HCT116 (cell line): ENCODE measurements at regions not wholly inside any gene's neighbourhood (a gene's known extent, or its start where the extent isn't known, plus 50 kb on each side); places are given as distances from the start of the nearest gene placed in this dataset.

ENCODE experiments used
- ATAC-seq: fragments of 200-7000 bp; cut with Tn5 transposase; 2 replicates; pipeline ENCODE4 v1.9.1; 2020; ENCODE audit warnings: mild to moderate bottlenecking, moderate library complexity
- BruUV-seq: library from RNA; stranded (reverse); fragments of 400-500 nt; replicated peaks from 2 replicates; lab custom pipeline; 2021; lab: Mats Ljungman, UMichigan
- CTCF ChIA-PET: fragments of 300-600 bp; sonication (Branson Sonifier 250); formaldehyde crosslinking; loops from one replicate; lab custom pipeline; 2021; ENCODE audit warnings: antibody characterized with exemption; lab: Charles Lee
- POLR2A ChIA-PET: fragments of 300-600, 350-600 bp; sonication (Branson Sonifier 250); formaldehyde crosslinking; loops from one replicate; lab custom pipeline; 2021; ENCODE audit warnings: antibody characterized with exemption; lab: Charles Lee
- RAD21 ChIA-PET, 2 experiments: fragments of 300-600 bp; sonication (Branson Sonifier 250); formaldehyde crosslinking; loops; one replicate each; lab custom pipeline; 2023; ENCODE audit warnings: low total read pairs in 2 of 2; ENCODE audit not compliant: uncharacterized antibody in 2 of 2, unreplicated experiment in 2 of 2, low non-redundant PET in 1 of 2; lab: Charles Lee
- DNase-seq: peaks from one replicate; pipeline ENCODE4 v3.0.0-alpha.2; 2010; ENCODE audit warnings: low read depth, low spot score
- H2AFZ ChIP-seq: fragments of 200-600 bp; shearing (Covaris generic), sonication (generic); 2 replicates; pipeline ENCODE4 v1.6.1; 2017; ENCODE audit warnings: low read depth, mixed run types, mixed read lengths, antibody characterized with exemption, low read length; ENCODE audit not compliant: poor library complexity, severe bottlenecking
- H3K27ac ChIP-seq: 2 replicates; pipeline ENCODE4 v1.5.1; 2012; ENCODE audit warnings: low read depth, low read length
- H3K27me3 ChIP-seq: fragments of 200-600 bp; sonication (generic); 2 replicates; pipeline ENCODE4 v1.6.1; 2016; ENCODE audit warnings: mixed run types, low read length, mixed read lengths; ENCODE audit not compliant: insufficient read depth
- H3K36me3 ChIP-seq, 2 experiments: fragments of 200-500 bp in 1 of 2; fragments of 200-600 bp in 1 of 2; sonication (Bioruptor generic) in 1 of 2; sonication (generic) in 1 of 2; 2 replicates each; pipeline versions ENCODE4 v1.5.1 to v1.6.1; 2014 to 2016; ENCODE audit warnings: low read length in 2 of 2, inconsistent platforms in 1 of 2, mixed read lengths in 1 of 2, mixed run types in 1 of 2; ENCODE audit not compliant: insufficient read depth in 2 of 2, control insufficient read depth in 1 of 2
- H3K4me1 ChIP-seq, 2 experiments: fragments of 200-600 bp in 1 of 2; sonication (generic) in 1 of 2; 2 replicates each; pipeline versions ENCODE4 v1.5.1 to v1.6.1; 2012 to 2017; ENCODE audit warnings: low read length in 2 of 2, inconsistent platforms in 1 of 2, mild to moderate bottlenecking in 1 of 2, mixed read lengths in 1 of 2, mixed run types in 1 of 2, moderate library complexity in 1 of 2; ENCODE audit not compliant: insufficient read depth in 2 of 2, control insufficient read depth in 1 of 2
- H3K4me2 ChIP-seq: fragments of 200-600 bp; sonication (generic); 2 replicates; pipeline ENCODE4 v1.6.1; 2017; ENCODE audit warnings: mixed run types, low read length, mixed read lengths
- H3K4me3 ChIP-seq, 2 experiments: fragments of 200-600 bp in 1 of 2; sonication (generic) in 1 of 2; replicated peaks in 1 of 2; 2 replicates each; pipeline ENCODE4 v1.5.1; 2011 to 2016; ENCODE audit warnings: low read length in 2 of 2, control low read depth in 1 of 2, low read depth in 1 of 2, mild to moderate bottlenecking in 1 of 2, mixed read lengths in 1 of 2, mixed run types in 1 of 2
- H3K79me2 ChIP-seq: fragments of 200-600 bp; sonication (generic); 2 replicates; pipeline ENCODE4 v1.6.1; 2017; ENCODE audit warnings: mild to moderate bottlenecking, mixed run types, low read length, moderate library complexity, mixed read lengths; ENCODE audit not compliant: insufficient read depth
- H3K9ac ChIP-seq: fragments of 200-600 bp; sonication (generic); 2 replicates; pipeline ENCODE4 v1.6.1; 2016; ENCODE audit warnings: low read length, mixed read lengths
- H3K9me2 ChIP-seq: fragments of 200-600 bp; sonication (generic), shearing (Covaris generic); 2 replicates; pipeline ENCODE4 v1.6.1; 2017; ENCODE audit warnings: mixed run types, mild to moderate bottlenecking, moderate library complexity; ENCODE audit not compliant: insufficient read depth
- H3K9me3 ChIP-seq, 2 experiments: fragments of 200-500 bp in 1 of 2; fragments of 200-600 bp in 1 of 2; sonication (Bioruptor generic) in 1 of 2; sonication (generic) in 1 of 2; 2 replicates each; pipeline ENCODE4 v1.6.1; 2014 to 2017; ENCODE audit warnings: low read length in 2 of 2, mixed read lengths in 2 of 2, inconsistent platforms in 1 of 2, low read depth in 1 of 2, mild to moderate bottlenecking in 1 of 2, mixed run types in 1 of 2, moderate library complexity in 1 of 2; ENCODE audit not compliant: control insufficient read depth in 1 of 2, insufficient read depth in 1 of 2
- H4K20me1 ChIP-seq: fragments of 200-600 bp; sonication (generic), shearing (Covaris generic); 2 replicates; pipeline ENCODE4 v1.6.1; 2017; ENCODE audit warnings: mixed run types, mild to moderate bottlenecking, moderate library complexity; ENCODE audit not compliant: insufficient read depth
- CBX3 ChIP-seq: IDR thresholded peaks from 2 replicates; pipeline ENCODE4 v1.6.1; 2012; ENCODE audit warnings: low read depth
- CEBPB ChIP-seq: IDR thresholded peaks from 2 replicates; pipeline ENCODE4 v1.6.1; 2012; ENCODE audit warnings: low read depth
- EGR1 ChIP-seq: IDR thresholded peaks from 2 replicates; pipeline ENCODE4 v1.6.1; 2012; ENCODE audit warnings: low read depth
- ELF1 ChIP-seq: IDR thresholded peaks from 2 replicates; pipeline ENCODE4 v1.6.1; 2012; ENCODE audit warnings: low read depth, borderline replicate concordance
- EZH2phosphoT487 ChIP-seq: fragments of 200-600 bp; IDR thresholded peaks from 2 replicates; pipeline ENCODE4 v1.6.1; 2018; ENCODE audit warnings: antibody characterized with exemption, borderline replicate concordance
- FOSL1 ChIP-seq: IDR thresholded peaks from 2 replicates; pipeline ENCODE4 v1.6.1; 2012; ENCODE audit warnings: low read depth
- JUND ChIP-seq: IDR thresholded peaks from 2 replicates; pipeline ENCODE4 v1.6.1; 2012
- POLR2AphosphoS5 ChIP-seq: IDR thresholded peaks from 2 replicates; pipeline ENCODE4 v1.6.1; 2011; ENCODE audit warnings: mild to moderate bottlenecking, low read depth, low read length, moderate library complexity
- RAD21 ChIP-seq: IDR thresholded peaks from 2 replicates; pipeline ENCODE4 v1.6.1; 2012; ENCODE audit warnings: low read depth, mild to moderate bottlenecking
- REST ChIP-seq: IDR thresholded peaks from 2 replicates; pipeline ENCODE4 v1.6.1; 2012; ENCODE audit warnings: low read depth
- SIN3A ChIP-seq: IDR thresholded peaks from 2 replicates; pipeline ENCODE4 v1.6.1; 2012; ENCODE audit warnings: low read depth
- SP1 ChIP-seq: IDR thresholded peaks from 2 replicates; pipeline ENCODE4 v1.6.1; 2012; ENCODE audit warnings: low read depth
- SRF ChIP-seq: IDR thresholded peaks from 2 replicates; pipeline ENCODE4 v1.6.1; 2012; ENCODE audit warnings: low read depth
- TCF7L2 ChIP-seq: IDR thresholded peaks from 2 replicates; pipeline ENCODE4 v1.7.0; 2011; ENCODE audit warnings: borderline replicate concordance, inconsistent platforms; ENCODE audit not compliant: insufficient read depth, insufficient read length; ENCODE audit errors: extremely low read depth
- YY1 ChIP-seq: IDR thresholded peaks from 2 replicates; pipeline ENCODE4 v1.6.1; 2011; ENCODE audit warnings: low read length, low read depth, moderate library complexity, mild to moderate bottlenecking; ENCODE audit not compliant: insufficient replicate concordance; ENCODE audit errors: extremely low read depth
- ZNF274 ChIP-seq: fragments of 200-500 bp; sonication (Bioruptor generic); IDR thresholded peaks from 2 replicates; pipeline ENCODE4 v1.6.1; 2014; ENCODE audit warnings: mild to moderate bottlenecking, low read depth, low read length, inconsistent platforms
- intact Hi-C: fragments of 100-400 bp; cut with micrococcal nuclease; formaldehyde crosslinking; loops from 2 replicates; pipeline ENCODE4 v1.10.0; 2022
- TF ChIP-seq, protein P1 (sequence below): IDR thresholded peaks from 2 replicates; pipeline ENCODE4 v1.6.1; 2012

- Histone ChIP-seq H3K27me3 (no peaks in the 10 kb centered on the region), H3K9me2 (no peaks in the 10 kb centered on the region), H3K9ac (no peak overlapping the region), H3K4me1 (no peaks in the 10 kb centered on the region), H3K4me2 (no peak overlapping the region), H3K9me3 (no peaks in the 10 kb centered on the region), H3K27ac (no peak overlapping the region), H3K79me2 (no peaks in the 10 kb centered on the region), H2AFZ (no peak overlapping the region), H4K20me1 (no peaks in the 10 kb centered on the region), H3K4me3 (no peak overlapping the region), H3K36me3 (no peaks in the 10 kb centered on the region)
- intact Hi-C loops = no loop called here
- no TSS peak for BruUV-seq
- ChIA-PET CTCF (no interaction called here), POLR2A (no interaction called here), RAD21 (no interaction called here)
- ATAC-seq (no peak), DNase-seq (no peak)
- TF ChIP-seq YY1 (no peak), EGR1 (no peak), SP1 (no peak), SRF (no peak)
Observed at GRCh38 chr4:37126051-37126450, 118.5 kb upstream of the NWD2 start.

DNA sequence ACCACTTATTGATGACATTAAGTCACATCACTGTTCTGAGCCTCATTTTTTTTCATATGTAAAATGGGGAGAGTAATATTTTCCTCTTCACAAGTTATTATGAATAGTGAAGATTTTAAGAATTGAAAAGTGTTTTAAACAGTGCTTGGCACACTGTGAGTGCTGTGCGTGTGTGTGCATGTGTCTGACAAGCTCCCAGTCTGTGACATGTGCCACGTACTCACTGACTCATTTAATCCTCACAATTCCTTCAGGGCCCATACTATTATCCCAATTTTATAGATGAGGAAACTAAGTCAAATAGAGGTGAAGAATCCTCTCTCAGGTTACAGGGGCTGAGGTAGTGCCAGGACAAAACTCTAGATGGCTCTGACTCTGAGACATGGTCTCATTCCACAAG lies 114.1 kb upstream of the NWD2 start:
- BruUV-seq = no TSS peak
- 0 out of 2 replicates have a peak, but pooled peaks have one; percentile 38 for ATAC-seq
- CTCF ChIA-PET = no interaction called here
- TF ChIP-seq CBX3 (no peak), SRF (no peak), POLR2AphosphoS5 (no peak), ELF1 (no peak), EGR1 (no peak), CEBPB (no peak), RAD21 (no peak), ZNF274 (no peak), SIN3A (no peak), REST (no peak), TCF7L2 (no peak), SP1 (no peak), YY1 (no peak), EZH2phosphoT487 (no peak), FOSL1 (no peak), JUND (no peak)
- TF ChIP-seq, protein P1, sequence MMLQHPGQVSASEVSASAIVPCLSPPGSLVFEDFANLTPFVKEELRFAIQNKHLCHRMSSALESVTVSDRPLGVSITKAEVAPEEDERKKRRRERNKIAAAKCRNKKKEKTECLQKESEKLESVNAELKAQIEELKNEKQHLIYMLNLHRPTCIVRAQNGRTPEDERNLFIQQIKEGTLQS = no peak

More for the DNA sequence above, 114.1 kb upstream of the NWD2 start:
- Histone ChIP-seq H3K36me3 (no peaks in the 10 kb centered on the region), H2AFZ (no peak overlapping the region), H3K9ac (no peak overlapping the region), H3K79me2 (no peaks in the 10 kb centered on the region), H3K4me2 (no peak overlapping the region), H3K9me3 (no peaks in the 10 kb centered on the region), H3K27me3 (no peaks in the 10 kb centered on the region), H3K4me3 (no peak overlapping the region), H3K27ac (no peak overlapping the region), H3K9me2 (no peaks in the 10 kb centered on the region), H3K4me1 (no peaks in the 10 kb centered on the region), H4K20me1 (no peaks in the 10 kb centered on the region)
- intact Hi-C loops = no loop called here
- POLR2A ChIA-PET = no interaction called here
- RAD21 ChIA-PET = no interaction called here
- no peak for DNase-seq
